HEK293 (cell line): ENCODE measurements at regions not wholly inside any gene's neighbourhood (a gene's known extent, or its start where the extent isn't known, plus 50 kb on each side); places are given as distances from the start of the nearest gene placed in this dataset.

ENCODE experiments used
- TCF7L2 ChIP-seq: IDR thresholded peaks from 2 replicates; pipeline ENCODE4 v1.6.1; 2011; ENCODE audit warnings: low read depth, mild to moderate bottlenecking, inconsistent platforms, low read length, moderate library complexity, borderline replicate concordance
- ZBTB21 ChIP-seq: fragments of 450-650 bp; formaldehyde crosslinking; IDR thresholded peaks from 2 replicates; pipeline ENCODE4 v1.5.1; 2017; ENCODE audit warnings: missing biosample characterization, missing genetic modification characterization
- ZNF121 ChIP-seq: fragments of 450-650 bp; formaldehyde crosslinking; IDR thresholded peaks from 2 replicates; pipeline ENCODE4 v1.5.1; 2016; ENCODE audit warnings: missing biosample characterization, missing genetic modification characterization

- TF ChIP-seq ZNF121 (tag by site-specific recombination): no peak
- TF ChIP-seq ZBTB21 (tag by site-specific recombination): no peak
- no peak for TF ChIP-seq TCF7L2
Measured at GRCh38 chr6:112439010-112439409, 91.9 kb downstream of the RFPL4B start.
